ENCODE measurements at regions not wholly inside any gene's neighbourhood (a gene's known extent, or its start where the extent isn't known, plus 50 kb on each side); places are given as distances from the start of the nearest gene placed in this dataset.

GRCh38 chr9:2448193-2448738 lies 173.3 kb upstream of the VLDLR start:
- Histone ChIP-seq H3K36me3 (ENCODE audit: insufficient read depth, low read length) (no peaks in the 10 kb centered on the region), H3K27me3 (ENCODE audit: insufficient read depth, low read length) (no peaks in the 10 kb centered on the region), H3K9ac (ENCODE audit: low read length) (no peak overlapping the region), H2AFZ (ENCODE audit: low read depth, low read length) (no peak overlapping the region), H3K4me3 (ENCODE audit: insufficient read depth, low read depth, low read length) (no peak overlapping the region), H3K27ac (ENCODE audit: low read depth, low read length) (no peak overlapping the region), H3K79me2 (ENCODE audit: insufficient read depth, low read length) (no peaks in the 10 kb centered on the region), H4K20me1 (ENCODE audit: insufficient read depth, low read length) (no peaks in the 10 kb centered on the region), H3K4me1 (ENCODE audit: insufficient read depth, low read length) (no peaks in the 10 kb centered on the region), H3K4me2 (ENCODE audit: low read length) (no peak overlapping the region), H3K9me3 (ENCODE audit: insufficient read depth, low read depth, low read length) (no peaks in the 10 kb centered on the region)
- no peak for TF ChIP-seq EZH2 (IDR thresholded peaks at IDR 0.05; ENCODE audit: insufficient read depth, low read length)
- TF ChIP-seq, protein P1, sequence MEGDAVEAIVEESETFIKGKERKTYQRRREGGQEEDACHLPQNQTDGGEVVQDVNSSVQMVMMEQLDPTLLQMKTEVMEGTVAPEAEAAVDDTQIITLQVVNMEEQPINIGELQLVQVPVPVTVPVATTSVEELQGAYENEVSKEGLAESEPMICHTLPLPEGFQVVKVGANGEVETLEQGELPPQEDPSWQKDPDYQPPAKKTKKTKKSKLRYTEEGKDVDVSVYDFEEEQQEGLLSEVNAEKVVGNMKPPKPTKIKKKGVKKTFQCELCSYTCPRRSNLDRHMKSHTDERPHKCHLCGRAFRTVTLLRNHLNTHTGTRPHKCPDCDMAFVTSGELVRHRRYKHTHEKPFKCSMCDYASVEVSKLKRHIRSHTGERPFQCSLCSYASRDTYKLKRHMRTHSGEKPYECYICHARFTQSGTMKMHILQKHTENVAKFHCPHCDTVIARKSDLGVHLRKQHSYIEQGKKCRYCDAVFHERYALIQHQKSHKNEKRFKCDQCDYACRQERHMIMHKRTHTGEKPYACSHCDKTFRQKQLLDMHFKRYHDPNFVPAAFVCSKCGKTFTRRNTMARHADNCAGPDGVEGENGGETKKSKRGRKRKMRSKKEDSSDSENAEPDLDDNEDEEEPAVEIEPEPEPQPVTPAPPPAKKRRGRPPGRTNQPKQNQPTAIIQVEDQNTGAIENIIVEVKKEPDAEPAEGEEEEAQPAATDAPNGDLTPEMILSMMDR (IDR thresholded peaks at IDR 0.05; ENCODE audit: insufficient read depth, low read depth, low read length), result no peak
- Mint-ChIP-seq H3K36me3 (ENCODE audit: low read depth, unreplicated experiment) (peaks cover 5% of the 10 kb centered on the region), H3K27ac (ENCODE audit: unreplicated experiment) (no peak overlapping the region), H3K4me3 (ENCODE audit: unreplicated experiment) (no peak overlapping the region), H3K9me3 (ENCODE audit: unreplicated experiment) (peaks cover 11% of the 10 kb centered on the region), H3K27me3 (ENCODE audit: low read depth, unreplicated experiment) (peaks cover 2% of the 10 kb centered on the region), H3K4me1 (ENCODE audit: low read depth, unreplicated experiment) (no peaks in the 10 kb centered on the region)
- DNase-seq (ENCODE audit: low read depth), result no peak
- no peak for FAIRE-seq

- FAIRE-seq (no peak), DNase-seq (ENCODE audit: low read depth) (no peak)
- Histone ChIP-seq H3K4me1 (ENCODE audit: insufficient read depth, low read length) (no peaks in the 10 kb centered on the region), H3K36me3 (ENCODE audit: insufficient read depth, low read length) (no peaks in the 10 kb centered on the region), H3K27me3 (ENCODE audit: insufficient read depth, low read length) (no peaks in the 10 kb centered on the region), H3K9ac (ENCODE audit: low read length) (no peak overlapping the region), H3K27ac (ENCODE audit: low read depth, low read length) (no peak overlapping the region), H3K9me3 (ENCODE audit: insufficient read depth, low read depth, low read length) (no peaks in the 10 kb centered on the region), H3K4me2 (ENCODE audit: low read length) (no peak overlapping the region), H4K20me1 (ENCODE audit: insufficient read depth, low read length) (no peaks in the 10 kb centered on the region), H2AFZ (ENCODE audit: low read depth, low read length) (no peak overlapping the region), H3K4me3 (ENCODE audit: insufficient read depth, low read depth, low read length) (no peak overlapping the region), H3K79me2 (ENCODE audit: insufficient read depth, low read length) (no peaks in the 10 kb centered on the region)
- Mint-ChIP-seq H3K36me3 (ENCODE audit: low read depth, unreplicated experiment) (peaks cover 3% of the 10 kb centered on the region), H3K4me1 (ENCODE audit: low read depth, unreplicated experiment) (peaks cover 6% of the 10 kb centered on the region), H3K4me3 (ENCODE audit: unreplicated experiment) (no peak overlapping the region), H3K27ac (ENCODE audit: unreplicated experiment) (no peak overlapping the region), H3K27me3 (ENCODE audit: low read depth, unreplicated experiment) (no peaks in the 10 kb centered on the region), H3K9me3 (ENCODE audit: unreplicated experiment) (no peaks in the 10 kb centered on the region)
- TF ChIP-seq EZH2 (IDR thresholded peaks at IDR 0.05; ENCODE audit: insufficient read depth, low read length), result no peak
- TF ChIP-seq, protein P1 (IDR thresholded peaks at IDR 0.05; ENCODE audit: insufficient read depth, low read depth, low read length), result no peak
These were observed 168.5 kb upstream of the VLDLR start for GRCh38 chr9:2453106-2453505.

GRCh38 chr9:2453701-2454100 lies 167.9 kb upstream of the VLDLR start:
- no peaks in the 10 kb centered on the region for H3K27me3 Mint-ChIP-seq (ENCODE audit: low read depth, unreplicated experiment)
- H3K36me3 ChIP-seq (ENCODE audit: insufficient read depth, low read length), result no peaks in the 10 kb centered on the region

More at GRCh38 chr9:2453701-2454100, 167.9 kb upstream of the VLDLR start:
- peaks cover 3% of the 10 kb centered on the region for H3K36me3 Mint-ChIP-seq (ENCODE audit: low read depth, unreplicated experiment)
- peaks cover 6% of the 10 kb centered on the region for H3K4me1 Mint-ChIP-seq (ENCODE audit: low read depth, unreplicated experiment)
- no peak for DNase-seq (ENCODE audit: low read depth)
- Histone ChIP-seq H3K4me1 (ENCODE audit: insufficient read depth, low read length) (no peaks in the 10 kb centered on the region), H3K79me2 (ENCODE audit: insufficient read depth, low read length) (no peaks in the 10 kb centered on the region), H3K4me2 (ENCODE audit: low read length) (no peak overlapping the region), H3K9ac (ENCODE audit: low read length) (no peak overlapping the region), H3K27me3 (ENCODE audit: insufficient read depth, low read length) (no peaks in the 10 kb centered on the region), H3K27ac (ENCODE audit: low read depth, low read length) (no peak overlapping the region), H3K4me3 (ENCODE audit: insufficient read depth, low read depth, low read length) (no peak overlapping the region), H3K9me3 (ENCODE audit: insufficient read depth, low read depth, low read length) (no peaks in the 10 kb centered on the region), H2AFZ (ENCODE audit: low read depth, low read length) (no peak overlapping the region), H4K20me1 (ENCODE audit: insufficient read depth, low read length) (no peaks in the 10 kb centered on the region)
- H3K27ac Mint-ChIP-seq (ENCODE audit: unreplicated experiment), result no peak overlapping the region
- H3K4me3 Mint-ChIP-seq (ENCODE audit: unreplicated experiment), result no peak overlapping the region
- H3K9me3 Mint-ChIP-seq (ENCODE audit: unreplicated experiment), result no peaks in the 10 kb centered on the region
- FAIRE-seq, result no peak
- TF ChIP-seq EZH2 (IDR thresholded peaks at IDR 0.05; ENCODE audit: insufficient read depth, low read length), result no peak
- TF ChIP-seq, protein P1 (IDR thresholded peaks at IDR 0.05; ENCODE audit: insufficient read depth, low read depth, low read length), result no peak

All from astrocyte (in vitro differentiated cells and primary cell).